ENCODE measurements at regions not wholly inside any gene's neighbourhood (a gene's known extent, or its start where the extent isn't known, plus 50 kb on each side); places are given as distances from the start of the nearest gene placed in this dataset.

DNA sequence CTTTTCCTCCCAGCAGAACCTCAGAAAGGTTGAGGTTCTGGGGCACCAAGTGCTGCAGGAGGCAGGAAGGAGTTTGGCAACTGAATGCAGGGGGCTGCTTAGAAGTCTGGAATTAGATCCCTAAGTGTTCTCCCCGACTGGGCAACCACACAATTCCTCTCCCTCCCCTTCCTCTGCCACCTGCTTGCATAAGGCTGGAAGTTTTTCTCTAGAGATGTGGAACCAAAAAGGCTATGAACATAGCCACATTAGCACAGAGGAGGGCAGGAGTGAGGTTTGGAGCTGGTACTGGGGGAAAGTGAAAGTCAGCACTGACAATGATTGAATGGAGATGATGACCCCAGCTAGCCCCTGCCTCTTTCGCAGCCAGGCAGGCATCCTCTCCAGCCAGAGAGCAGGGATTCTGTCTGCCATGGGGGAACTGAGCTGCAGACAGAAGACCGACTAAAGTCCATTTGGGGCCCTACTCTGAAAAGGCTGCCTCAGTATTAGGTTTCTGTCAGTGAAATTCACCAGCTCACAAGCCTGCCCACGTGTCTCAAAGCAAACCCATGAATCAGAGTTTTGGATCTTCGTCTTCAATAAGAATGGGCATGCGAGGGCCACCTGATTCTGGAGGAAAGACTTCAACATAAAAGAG, 87.9 kb upstream of the ITGA6 start:
- TF ChIP-seq RAD21 (conservative IDR thresholded peaks at IDR 0.05 in 1 of 2, IDR thresholded peaks at IDR 0.05 in 1 of 2) (no peak), SMC3 (IDR thresholded peaks at IDR 0.05) (no peak), CEBPB (IDR thresholded peaks at IDR 0.05) (no peak), RFX5 (IDR thresholded peaks at IDR 0.05) (no peak), POLR2A (IDR thresholded peaks at IDR 0.05; ENCODE audit: low read length) (no peak), ESRRA (IDR thresholded peaks at IDR 0.05; ENCODE audit: borderline replicate concordance, low read length) (no peak)
- TF ChIP-seq, protein P1, sequence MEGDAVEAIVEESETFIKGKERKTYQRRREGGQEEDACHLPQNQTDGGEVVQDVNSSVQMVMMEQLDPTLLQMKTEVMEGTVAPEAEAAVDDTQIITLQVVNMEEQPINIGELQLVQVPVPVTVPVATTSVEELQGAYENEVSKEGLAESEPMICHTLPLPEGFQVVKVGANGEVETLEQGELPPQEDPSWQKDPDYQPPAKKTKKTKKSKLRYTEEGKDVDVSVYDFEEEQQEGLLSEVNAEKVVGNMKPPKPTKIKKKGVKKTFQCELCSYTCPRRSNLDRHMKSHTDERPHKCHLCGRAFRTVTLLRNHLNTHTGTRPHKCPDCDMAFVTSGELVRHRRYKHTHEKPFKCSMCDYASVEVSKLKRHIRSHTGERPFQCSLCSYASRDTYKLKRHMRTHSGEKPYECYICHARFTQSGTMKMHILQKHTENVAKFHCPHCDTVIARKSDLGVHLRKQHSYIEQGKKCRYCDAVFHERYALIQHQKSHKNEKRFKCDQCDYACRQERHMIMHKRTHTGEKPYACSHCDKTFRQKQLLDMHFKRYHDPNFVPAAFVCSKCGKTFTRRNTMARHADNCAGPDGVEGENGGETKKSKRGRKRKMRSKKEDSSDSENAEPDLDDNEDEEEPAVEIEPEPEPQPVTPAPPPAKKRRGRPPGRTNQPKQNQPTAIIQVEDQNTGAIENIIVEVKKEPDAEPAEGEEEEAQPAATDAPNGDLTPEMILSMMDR (IDR thresholded peaks at IDR 0.05): no peak
- TF ChIP-seq, protein P2, sequence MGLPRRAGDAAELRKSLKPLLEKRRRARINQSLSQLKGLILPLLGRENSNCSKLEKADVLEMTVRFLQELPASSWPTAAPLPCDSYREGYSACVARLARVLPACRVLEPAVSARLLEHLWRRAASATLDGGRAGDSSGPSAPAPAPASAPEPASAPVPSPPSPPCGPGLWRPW (IDR thresholded peaks at IDR 0.05): no peak
- TF ChIP-seq, protein P3, sequence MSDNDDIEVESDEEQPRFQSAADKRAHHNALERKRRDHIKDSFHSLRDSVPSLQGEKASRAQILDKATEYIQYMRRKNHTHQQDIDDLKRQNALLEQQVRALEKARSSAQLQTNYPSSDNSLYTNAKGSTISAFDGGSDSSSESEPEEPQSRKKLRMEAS (IDR thresholded peaks at IDR 0.05): no peak

All from A549 (cell line).